Uterus (tissue), 2 donors: ENCODE measurements at regions not wholly inside any gene's neighbourhood (a gene's known extent, or its start where the extent isn't known, plus 50 kb on each side); places are given as distances from the start of the nearest gene placed in this dataset.

ENCODE experiments used
- CTCF ChIP-seq, 4 experiments: fragments of 200-600 bp in 2 of 4; fragments of 450-650 bp in 2 of 4; sonication (generic) in 2 of 4; IDR thresholded peaks; one replicate each; pipeline ENCODE4 v1.5.1; 2016 to 2019; ENCODE audit warnings: antibody characterized with exemption in 4 of 4, mild to moderate bottlenecking in 2 of 4, moderate library complexity in 1 of 4
- POLR2A ChIP-seq, 2 donors: fragments of 450-650 bp; IDR thresholded peaks; one replicate each; pipeline ENCODE4 v1.6.1; 2016; ENCODE audit warnings: antibody characterized with exemption in 2 of 2, mild to moderate bottlenecking in 1 of 2, moderate library complexity in 1 of 2

DNA sequence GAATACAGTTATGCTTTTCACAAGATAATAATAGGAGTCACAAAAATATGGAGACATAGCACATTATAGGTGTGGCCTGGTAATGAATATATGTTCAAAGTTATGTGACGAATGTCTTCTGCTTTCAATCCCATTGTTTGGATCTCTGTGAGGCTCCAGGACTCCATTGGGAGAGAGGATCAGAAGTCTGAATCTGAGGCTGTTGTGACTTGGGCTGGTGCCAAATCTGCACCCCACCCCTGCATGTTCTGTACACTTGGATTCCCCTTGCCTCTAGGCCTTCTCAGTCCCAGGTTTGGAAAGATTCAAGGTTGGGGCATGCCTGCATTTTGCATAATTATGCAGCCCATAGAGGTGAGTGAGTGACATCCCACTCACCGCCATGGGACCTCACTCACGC lies 103.1 kb upstream of the MGAT5 start:
- TF ChIP-seq POLR2A (IDR thresholded peaks at IDR 0.05) (no peak), CTCF (IDR thresholded peaks at IDR 0.05) (no peak)
